Lower leg skin (tissue), 3 donors: ENCODE measurements at regions not wholly inside any gene's neighbourhood (a gene's known extent, or its start where the extent isn't known, plus 50 kb on each side); places are given as distances from the start of the nearest gene placed in this dataset.

Experiments
- POLR2A ChIP-seq, 2 donors: fragments of 450-650 bp; IDR thresholded peaks; one replicate each; pipeline ENCODE4 v1.6.1; 2016 to 2017; ENCODE audit warnings: antibody characterized with exemption in 2 of 2, mild to moderate bottlenecking in 1 of 2, moderate library complexity in 1 of 2
- TF ChIP-seq, protein P1 (sequence below), 3 donors: fragments of 450-650 bp; IDR thresholded peaks; one replicate each; pipeline ENCODE4 v1.5.1; 2016; ENCODE audit warnings: antibody characterized with exemption in 3 of 3, mild to moderate bottlenecking in 3 of 3, moderate library complexity in 2 of 3

GRCh38 chr2:145066856-145067548, 547.1 kb upstream of the ZEB2 start:
- TF ChIP-seq, protein P1, sequence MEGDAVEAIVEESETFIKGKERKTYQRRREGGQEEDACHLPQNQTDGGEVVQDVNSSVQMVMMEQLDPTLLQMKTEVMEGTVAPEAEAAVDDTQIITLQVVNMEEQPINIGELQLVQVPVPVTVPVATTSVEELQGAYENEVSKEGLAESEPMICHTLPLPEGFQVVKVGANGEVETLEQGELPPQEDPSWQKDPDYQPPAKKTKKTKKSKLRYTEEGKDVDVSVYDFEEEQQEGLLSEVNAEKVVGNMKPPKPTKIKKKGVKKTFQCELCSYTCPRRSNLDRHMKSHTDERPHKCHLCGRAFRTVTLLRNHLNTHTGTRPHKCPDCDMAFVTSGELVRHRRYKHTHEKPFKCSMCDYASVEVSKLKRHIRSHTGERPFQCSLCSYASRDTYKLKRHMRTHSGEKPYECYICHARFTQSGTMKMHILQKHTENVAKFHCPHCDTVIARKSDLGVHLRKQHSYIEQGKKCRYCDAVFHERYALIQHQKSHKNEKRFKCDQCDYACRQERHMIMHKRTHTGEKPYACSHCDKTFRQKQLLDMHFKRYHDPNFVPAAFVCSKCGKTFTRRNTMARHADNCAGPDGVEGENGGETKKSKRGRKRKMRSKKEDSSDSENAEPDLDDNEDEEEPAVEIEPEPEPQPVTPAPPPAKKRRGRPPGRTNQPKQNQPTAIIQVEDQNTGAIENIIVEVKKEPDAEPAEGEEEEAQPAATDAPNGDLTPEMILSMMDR (IDR thresholded peaks at IDR 0.05) = no peak
- TF ChIP-seq POLR2A (IDR thresholded peaks at IDR 0.05) = no peak
